ENCODE measurements at regions not wholly inside any gene's neighbourhood (a gene's known extent, or its start where the extent isn't known, plus 50 kb on each side); places are given as distances from the start of the nearest gene placed in this dataset.

- Histone ChIP-seq H3K4me3 (no peak overlapping the region), H3K4me2 (no peak overlapping the region), H3K27ac (no peak overlapping the region), H3K9me3 (no peaks in the 10 kb centered on the region), H3K4me1 (no peaks in the 10 kb centered on the region)
- POLR2A ChIA-PET, result no interaction called here
- WGBS (ENCODE audit: missing lambda C conversion rate), result 36% methylated on average over 5 of the region's 5 CpGs
- TF ChIP-seq KDM5A (IDR thresholded peaks at IDR 0.05) (no peak), USF2 (IDR thresholded peaks at IDR 0.05) (no peak), CEBPB (IDR thresholded peaks at IDR 0.05) (no peak), NFE2L2 (conservative IDR thresholded peaks at IDR 0.05; ENCODE audit: low read length) (no peak), JUNB (IDR thresholded peaks at IDR 0.05) (no peak), FOSL2 (IDR thresholded peaks at IDR 0.05) (no peak), FOSL2 (CRISPR knock-in tag; IDR thresholded peaks at IDR 0.05) (no peak), ZSCAN20 (CRISPR knock-in tag; IDR thresholded peaks at IDR 0.05) (no peak), ZC3H11A (IDR thresholded peaks at IDR 0.05) (no peak), CTCF (IDR thresholded peaks at IDR 0.05) (no peak), HOXA7 (CRISPR knock-in tag; IDR thresholded peaks at IDR 0.05) (no peak), HOXB5 (CRISPR knock-in tag; IDR thresholded peaks at IDR 0.05) (no peak)
- no peak for FAIRE-seq
- no peak for ATAC-seq
- DNase-seq (ENCODE audit: low read depth in 1 of 2, low spot score in 1 of 2), result no peak
- CTCF ChIA-PET, result no interaction called here
Measured at GRCh38 chr18:66325251-66325650, 278.6 kb downstream of the CDH19 start.

- ATAC-seq, result no peak
- H3K4me2 ChIP-seq, result no peak overlapping the region
- WGBS (ENCODE audit: missing lambda C conversion rate), result 27% methylated on average over 2 of the region's 2 CpGs
- H3K4me1 ChIP-seq, result no peaks in the 10 kb centered on the region
- TF ChIP-seq HOXB13 (CRISPR knock-in tag; IDR thresholded peaks at IDR 0.05; ENCODE audit: low read depth), result no peak
- no peak for TF ChIP-seq BCL3 (IDR thresholded peaks at IDR 0.05)
- TF ChIP-seq ELK1 (IDR thresholded peaks at IDR 0.05; ENCODE audit: low read depth, low read length), result no peak
- TF ChIP-seq HOXB5 (CRISPR knock-in tag; IDR thresholded peaks at IDR 0.05), result no peak
- no peak for TF ChIP-seq ATOH8 (CRISPR knock-in tag; IDR thresholded peaks at IDR 0.05; ENCODE audit: low read depth)
- no peak for TF ChIP-seq NR3C1 (IDR thresholded peaks at IDR 0.05)
- TF ChIP-seq HDAC2 (IDR thresholded peaks at IDR 0.05), result no peak
- no peak for TF ChIP-seq EHMT2 (IDR thresholded peaks at IDR 0.05; ENCODE audit: low read depth)
- no peak for TF ChIP-seq RCOR1 (IDR thresholded peaks at IDR 0.05; ENCODE audit: low read depth, low read length)
- no peak for TF ChIP-seq ZC3H11A (IDR thresholded peaks at IDR 0.05)
- no peak for TF ChIP-seq JUN (IDR thresholded peaks at IDR 0.05)
- TF ChIP-seq RARB (CRISPR knock-in tag; IDR thresholded peaks at IDR 0.05), result no peak
- TF ChIP-seq CTCF (IDR thresholded peaks at IDR 0.05), result no peak
- H3K4me3 ChIP-seq, result no peak overlapping the region
- DNase-seq (ENCODE audit: low read depth in 1 of 2, low spot score in 1 of 2), result no peak
- ChIA-PET CTCF (no interaction called here), POLR2A (no interaction called here)
- no peak for FAIRE-seq
- no peaks in the 10 kb centered on the region for H3K9me3 ChIP-seq
- H3K27ac ChIP-seq, result no peak overlapping the region
Measured at GRCh38 chr18:66324616-66325015, 279.3 kb downstream of the CDH19 start.

Data from A549 (cell line).